AG10803 (cell line): ENCODE measurements at regions not wholly inside any gene's neighbourhood (a gene's known extent, or its start where the extent isn't known, plus 50 kb on each side); places are given as distances from the start of the nearest gene placed in this dataset.

Experiments used
- DNase-seq: peaks from one replicate; pipeline ENCODE4 v3.0.0; 2010; ENCODE audit warnings: low read depth
- H3K4me3 ChIP-seq: 2 replicates; pipeline ENCODE4 v1.5.1; 2011; ENCODE audit warnings: mild to moderate bottlenecking, low read length, control low read depth
- CTCF ChIP-seq: conservative IDR thresholded peaks from 2 replicates; pipeline ENCODE4 v1.5.1; 2011; ENCODE audit warnings: mild to moderate bottlenecking, low read length, control low read depth, inconsistent platforms

DNA sequence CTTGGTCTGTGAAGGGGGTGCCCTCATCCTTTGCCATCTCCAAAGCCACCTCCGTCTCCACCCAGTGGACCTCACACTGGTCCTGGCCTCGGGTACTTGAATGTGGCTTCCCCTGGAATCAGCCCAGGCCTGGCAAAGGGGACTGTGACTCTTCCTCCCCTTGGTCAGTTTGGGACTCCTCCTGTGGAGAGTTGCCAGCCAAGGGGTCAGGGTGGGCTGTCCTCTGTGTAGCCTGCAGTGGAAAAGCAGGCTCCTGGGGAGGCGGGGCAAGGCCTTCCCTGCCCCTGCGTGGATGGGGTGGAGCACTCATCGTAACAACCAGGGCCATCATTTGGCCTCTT, 59.8 kb downstream of the INHBB start:
- H3K4me3 ChIP-seq: no peak overlapping the region
- DNase-seq: no peak
- TF ChIP-seq CTCF: no peak

DNA sequence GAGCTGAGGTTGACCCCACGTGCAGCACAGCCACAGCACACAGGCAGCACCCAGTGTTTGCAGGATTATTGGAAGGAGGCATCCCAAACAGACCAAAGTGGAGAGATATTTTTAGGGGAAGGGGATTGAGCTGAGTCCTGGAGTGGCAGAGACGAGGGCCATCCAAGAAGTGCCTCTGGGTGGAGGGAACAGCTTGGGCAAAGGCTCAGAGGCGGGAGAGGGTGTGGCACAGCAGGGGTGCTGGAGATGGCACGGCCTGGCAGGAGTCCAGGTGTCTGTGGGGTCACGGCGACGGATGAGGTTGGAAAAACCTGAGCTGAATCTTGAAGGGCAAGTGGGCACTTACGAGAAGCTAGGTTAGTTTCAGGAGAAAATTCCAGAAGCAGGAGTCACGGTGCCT, 60.6 kb downstream of the INHBB start:
- TF ChIP-seq CTCF: no peak
- no peak for DNase-seq
- H3K4me3 ChIP-seq: no peak overlapping the region

GRCh38 chr2:120410487-120410886, 64.6 kb downstream of the INHBB start:
- H3K4me3 ChIP-seq: no peak overlapping the region
- DNase-seq: no peak
- no peak for TF ChIP-seq CTCF

GRCh38 chr2:120415060-120415459, 69.1 kb downstream of the INHBB start:
- TF ChIP-seq CTCF: no peak
- H3K4me3 ChIP-seq: no peak overlapping the region

GRCh38 chr2:120415728-120416509, 70.0 kb downstream of the INHBB start:
- TF ChIP-seq CTCF: no peak
- DNase-seq: no peak
- H3K4me3 ChIP-seq: no peak overlapping the region

More at GRCh38 chr2:120415060-120415459, 69.1 kb downstream of the INHBB start:
- no peak for DNase-seq

DNA sequence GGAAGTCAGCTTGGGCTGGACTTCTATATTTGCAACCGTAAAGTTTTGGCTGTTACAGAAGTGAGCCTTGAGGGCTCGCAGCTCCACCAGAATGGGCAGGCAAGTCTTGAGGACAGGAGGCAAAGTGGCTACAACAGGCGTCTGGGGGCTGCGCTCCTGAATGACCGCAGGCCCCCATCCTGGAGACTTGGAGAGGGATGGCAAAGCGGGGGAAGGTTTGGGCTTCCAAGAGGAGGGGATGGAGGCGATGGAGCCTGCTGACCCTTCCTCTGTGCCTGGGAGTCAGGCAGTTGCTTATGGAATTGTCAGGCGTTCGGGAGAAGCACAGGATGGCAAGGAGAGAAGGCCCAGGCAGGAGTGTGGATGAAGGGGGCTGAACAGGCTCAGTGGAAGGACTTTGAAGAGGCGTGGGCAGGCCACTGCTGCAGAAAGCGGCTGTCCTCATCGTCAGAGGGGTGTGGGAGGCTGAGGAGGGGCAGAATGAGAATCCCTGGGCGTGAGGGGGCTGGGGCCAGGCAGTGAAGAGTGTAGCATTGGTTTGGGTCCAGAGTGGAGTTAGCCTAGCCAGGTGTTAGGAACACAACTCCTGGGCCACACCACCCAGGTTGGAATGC, 72.3 kb downstream of the INHBB start:
- TF ChIP-seq CTCF: no peak
- H3K4me3 ChIP-seq: no peak overlapping the region

DNA sequence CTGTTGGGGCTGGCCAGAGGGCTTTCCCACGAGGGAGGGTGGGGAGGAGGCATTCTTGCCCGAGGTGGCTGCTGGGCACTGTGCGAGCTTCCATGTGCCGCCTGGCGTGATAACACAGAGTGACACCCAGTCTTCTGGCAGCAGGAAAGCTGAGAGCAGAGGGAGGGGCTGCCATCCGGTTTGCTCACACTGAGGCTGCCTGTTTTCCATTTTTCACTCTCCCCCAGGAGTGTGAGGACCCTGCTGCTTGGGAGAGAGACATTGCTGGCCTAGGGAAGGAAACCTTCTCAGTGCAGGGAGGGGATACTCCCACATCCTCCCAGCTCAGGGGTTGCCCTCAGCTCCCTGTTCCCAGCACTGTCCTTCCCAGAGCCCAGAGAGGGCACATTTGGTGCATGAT, 73.1 kb downstream of the INHBB start:
- no peak overlapping the region for H3K4me3 ChIP-seq
- TF ChIP-seq CTCF: no peak
- no peak for DNase-seq

More for the DNA sequence above, 72.3 kb downstream of the INHBB start:
- no peak for DNase-seq
